ENCODE measurements at regions not wholly inside any gene's neighbourhood (a gene's known extent, or its start where the extent isn't known, plus 50 kb on each side); places are given as distances from the start of the nearest gene placed in this dataset.

GRCh38 chr4:174147863-174148262 is 135.6 kb downstream of the FBXO8 start:
- TF ChIP-seq CTCF (IDR thresholded peaks at IDR 0.05), result no peak
- TF ChIP-seq EZH2 (IDR thresholded peaks at IDR 0.05), result no peak
- no peak for TF ChIP-seq EZH2phosphoT487 (IDR thresholded peaks at IDR 0.05)
